ENCODE measurements at regions not wholly inside any gene's neighbourhood (a gene's known extent, or its start where the extent isn't known, plus 50 kb on each side); places are given as distances from the start of the nearest gene placed in this dataset.

GRCh38 chr18:26617151-26617554, 68.8 kb upstream of the KCTD1 start:
- CTCF ChIA-PET, result interaction anchor here (1.9 kb wide), 1 partner anchor 11 kb away, joined by 5 read pairs; no protein-coding TSS in a partner anchor
- POLR2A ChIA-PET, result no interaction called here
- Histone ChIP-seq H3K27me3 (ENCODE audit: control insufficient read depth, insufficient read depth, low read length) (no peaks in the 10 kb centered on the region), H3K4me3 (ENCODE audit: low read depth, low read length) (no peak overlapping the region), H3K36me3 (ENCODE audit: control insufficient read depth, insufficient read depth, low read length) (no peaks in the 10 kb centered on the region)
- DNase-seq (ENCODE audit: low read depth), result peak; percentile 25
- no peak for TF ChIP-seq CTCF (IDR thresholded peaks at IDR 0.05; ENCODE audit: insufficient read depth, low read depth, low read length)

- no peak overlapping the region for H3K4me3 ChIP-seq (ENCODE audit: low read depth, low read length)
- ChIA-PET POLR2A (no interaction called here), CTCF (no interaction called here)
- TF ChIP-seq CTCF (IDR thresholded peaks at IDR 0.05; ENCODE audit: insufficient read depth, low read depth, low read length), result no peak
- H3K36me3 ChIP-seq (ENCODE audit: control insufficient read depth, insufficient read depth, low read length), result no peaks in the 10 kb centered on the region
- DNase-seq (ENCODE audit: low read depth), result no peak
- no peaks in the 10 kb centered on the region for H3K27me3 ChIP-seq (ENCODE audit: control insufficient read depth, insufficient read depth, low read length)
Observed at GRCh38 chr18:26614374-26614773, 66.0 kb upstream of the KCTD1 start.
